ENCODE measurements at regions not wholly inside any gene's neighbourhood (a gene's known extent, or its start where the extent isn't known, plus 50 kb on each side); places are given as distances from the start of the nearest gene placed in this dataset.

GRCh38 chr12:58443981-58444371 is 476.3 kb downstream of the LRIG3 start:
- no peak for DNase-seq (ENCODE audit: low read depth)
- Histone ChIP-seq H3K4me3 (ENCODE audit: low read depth, low read length) (no peak overlapping the region), H3K27me3 (ENCODE audit: control insufficient read depth, insufficient read depth, low read length) (no peaks in the 10 kb centered on the region), H3K36me3 (ENCODE audit: control insufficient read depth, insufficient read depth, low read length) (no peaks in the 10 kb centered on the region)
- TF ChIP-seq CTCF (IDR thresholded peaks at IDR 0.05; ENCODE audit: insufficient read depth, low read depth, low read length), result no peak
- POLR2A ChIA-PET, result no interaction called here
- CTCF ChIA-PET, result interaction anchor here (1.1 to 2.0 kb wide), 4 partner anchors 8 to 96 kb away, joined by 3 to 5 read pairs (median 5); no protein-coding TSS in a partner anchor

GRCh38 chr12:58450868-58451482 is 469.3 kb downstream of the LRIG3 start:
- DNase-seq (ENCODE audit: low read depth), result no peak
- no peak for TF ChIP-seq CTCF (IDR thresholded peaks at IDR 0.05; ENCODE audit: insufficient read depth, low read depth, low read length)
- Histone ChIP-seq H3K36me3 (ENCODE audit: control insufficient read depth, insufficient read depth, low read length) (no peaks in the 10 kb centered on the region), H3K27me3 (ENCODE audit: control insufficient read depth, insufficient read depth, low read length) (no peaks in the 10 kb centered on the region), H3K4me3 (ENCODE audit: low read depth, low read length) (no peak overlapping the region)
- ChIA-PET POLR2A (no interaction called here), CTCF (interaction anchor here (1.5 kb wide), 1 partner anchor 52 kb away, joined by 4 read pairs; no protein-coding TSS in a partner anchor)

GRCh38 chr12:58452546-58452945 is 467.8 kb downstream of the LRIG3 start:
- no peak for TF ChIP-seq CTCF (IDR thresholded peaks at IDR 0.05; ENCODE audit: insufficient read depth, low read depth, low read length)
- H3K4me3 ChIP-seq (ENCODE audit: low read depth, low read length), result no peak overlapping the region
- H3K36me3 ChIP-seq (ENCODE audit: control insufficient read depth, insufficient read depth, low read length), result no peaks in the 10 kb centered on the region
- CTCF ChIA-PET, result no interaction called here
- no peak for DNase-seq (ENCODE audit: low read depth)
- H3K27me3 ChIP-seq (ENCODE audit: control insufficient read depth, insufficient read depth, low read length), result no peaks in the 10 kb centered on the region
- POLR2A ChIA-PET, result no interaction called here

GRCh38 chr12:58453306-58453705 is 467.0 kb downstream of the LRIG3 start:
- CTCF ChIA-PET, result interaction anchor here (1.0 kb wide), 1 partner anchor 87 kb away, joined by 3 read pairs; no protein-coding TSS in a partner anchor
- no peak for DNase-seq (ENCODE audit: low read depth)
- no peak for TF ChIP-seq CTCF (IDR thresholded peaks at IDR 0.05; ENCODE audit: insufficient read depth, low read depth, low read length)

GRCh38 chr12:58455136-58455535 is 465.2 kb downstream of the LRIG3 start:
- TF ChIP-seq CTCF (IDR thresholded peaks at IDR 0.05; ENCODE audit: insufficient read depth, low read depth, low read length), result no peak
- Histone ChIP-seq H3K36me3 (ENCODE audit: control insufficient read depth, insufficient read depth, low read length) (no peaks in the 10 kb centered on the region), H3K4me3 (ENCODE audit: low read depth, low read length) (no peak overlapping the region), H3K27me3 (ENCODE audit: control insufficient read depth, insufficient read depth, low read length) (no peaks in the 10 kb centered on the region)
- no peak for DNase-seq (ENCODE audit: low read depth)
- ChIA-PET CTCF (interaction anchor here (0.7 to 1.0 kb wide), 2 partner anchors 15 to 58 kb away, joined by 3 read pairs; no protein-coding TSS in a partner anchor), POLR2A (no interaction called here)

More at GRCh38 chr12:58453306-58453705, 467.0 kb downstream of the LRIG3 start:
- H3K27me3 ChIP-seq (ENCODE audit: control insufficient read depth, insufficient read depth, low read length), result no peaks in the 10 kb centered on the region
- no peaks in the 10 kb centered on the region for H3K36me3 ChIP-seq (ENCODE audit: control insufficient read depth, insufficient read depth, low read length)
- POLR2A ChIA-PET, result interaction anchor here (0.6 kb wide), 1 partner anchor 28 kb away, joined by 4 read pairs; no protein-coding TSS in a partner anchor
- no peak overlapping the region for H3K4me3 ChIP-seq (ENCODE audit: low read depth, low read length)
